Smooth muscle cell (in vitro differentiated cells): ENCODE measurements at regions not wholly inside any gene's neighbourhood (a gene's known extent, or its start where the extent isn't known, plus 50 kb on each side); places are given as distances from the start of the nearest gene placed in this dataset.
A peak's percentile ranks its signal among the peaks of the same experiment; 100 is the strongest.

Source experiments
- DNase-seq: peaks from one replicate; lab custom pipeline; 2025; ENCODE audit not compliant: unreplicated experiment; lab: John Stamatoyannopoulos, UW
- H2AFZ ChIP-seq: fragments of 200-600 bp; sonication (generic); 2 replicates; pipeline ENCODE4 v1.6.0; 2016; ENCODE audit warnings: antibody characterized with exemption, low read depth, mild to moderate bottlenecking
- H3F3A ChIP-seq: fragments of 200-600 bp; sonication (generic); 2 replicates; pipeline ENCODE4 v1.6.0; 2017; ENCODE audit warnings: antibody characterized with exemption, low read depth
- H3K27ac ChIP-seq: fragments of 200-600 bp; sonication (generic); 2 replicates; pipeline ENCODE4 v1.5.1; 2016; ENCODE audit warnings: low read depth, mild to moderate bottlenecking
- H3K27me3 ChIP-seq: fragments of 200-600 bp; sonication (generic); 2 replicates; pipeline ENCODE4 v1.6.1; 2016; ENCODE audit warnings: low read depth, mild to moderate bottlenecking
- H3K36me3 ChIP-seq: fragments of 200-600 bp; sonication (generic); 2 replicates; pipeline ENCODE4 v1.5.1; 2016; ENCODE audit warnings: low read depth
- H3K4me1 ChIP-seq: fragments of 200-600 bp; sonication (generic); 2 replicates; pipeline ENCODE4 v1.5.1; 2016; ENCODE audit warnings: low read depth
- H3K4me2 ChIP-seq: fragments of 200-600 bp; sonication (generic); 2 replicates; pipeline ENCODE4 v1.6.0; 2016; ENCODE audit warnings: mild to moderate bottlenecking
- H3K4me3 ChIP-seq: fragments of 200-600 bp; sonication (generic); 2 replicates; pipeline ENCODE4 v1.5.1; 2016; ENCODE audit warnings: mild to moderate bottlenecking
- H3K79me2 ChIP-seq: fragments of 200-600 bp; sonication (generic); 2 replicates; pipeline ENCODE4 v1.6.0; 2016; ENCODE audit warnings: low read depth, mild to moderate bottlenecking
- H3K9ac ChIP-seq: fragments of 200-600 bp; sonication (generic); 2 replicates; pipeline ENCODE4 v1.6.0; 2016; ENCODE audit warnings: low read depth
- H3K9me3 ChIP-seq: fragments of 200-600 bp; sonication (generic); replicated peaks from 2 replicates; pipeline ENCODE4 v1.5.1; 2016; ENCODE audit warnings: low read depth
- H4K20me1 ChIP-seq: fragments of 200-600 bp; sonication (generic); 2 replicates; pipeline ENCODE4 v1.6.0; 2016; ENCODE audit warnings: low read depth
- WGBS: methylation state at CpG from one replicate; pipeline ENCODE4 v1.1.7; 2016; ENCODE audit warnings: low lambda C conversion rate; 5-methylcytosine and 5-hydroxymethylcytosine counted together
- TF ChIP-seq, protein P1 (sequence below): fragments of 200-600 bp; sonication (generic); IDR thresholded peaks from 2 replicates; pipeline ENCODE4 v1.5.1; 2017; ENCODE audit warnings: borderline replicate concordance, mild to moderate bottlenecking, antibody characterized with exemption; ENCODE audit not compliant: insufficient read depth, poor library complexity, severe bottlenecking

- WGBS, result 63% methylated on average over 2 of the region's 2 CpGs
- no peak overlapping the region for H3K9ac ChIP-seq
- TF ChIP-seq, protein P1, sequence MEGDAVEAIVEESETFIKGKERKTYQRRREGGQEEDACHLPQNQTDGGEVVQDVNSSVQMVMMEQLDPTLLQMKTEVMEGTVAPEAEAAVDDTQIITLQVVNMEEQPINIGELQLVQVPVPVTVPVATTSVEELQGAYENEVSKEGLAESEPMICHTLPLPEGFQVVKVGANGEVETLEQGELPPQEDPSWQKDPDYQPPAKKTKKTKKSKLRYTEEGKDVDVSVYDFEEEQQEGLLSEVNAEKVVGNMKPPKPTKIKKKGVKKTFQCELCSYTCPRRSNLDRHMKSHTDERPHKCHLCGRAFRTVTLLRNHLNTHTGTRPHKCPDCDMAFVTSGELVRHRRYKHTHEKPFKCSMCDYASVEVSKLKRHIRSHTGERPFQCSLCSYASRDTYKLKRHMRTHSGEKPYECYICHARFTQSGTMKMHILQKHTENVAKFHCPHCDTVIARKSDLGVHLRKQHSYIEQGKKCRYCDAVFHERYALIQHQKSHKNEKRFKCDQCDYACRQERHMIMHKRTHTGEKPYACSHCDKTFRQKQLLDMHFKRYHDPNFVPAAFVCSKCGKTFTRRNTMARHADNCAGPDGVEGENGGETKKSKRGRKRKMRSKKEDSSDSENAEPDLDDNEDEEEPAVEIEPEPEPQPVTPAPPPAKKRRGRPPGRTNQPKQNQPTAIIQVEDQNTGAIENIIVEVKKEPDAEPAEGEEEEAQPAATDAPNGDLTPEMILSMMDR, result no peak
- H3K4me1 ChIP-seq, result no peaks in the 10 kb centered on the region
- no peaks in the 10 kb centered on the region for H3K79me2 ChIP-seq
- H3K27ac ChIP-seq, result peak overlapping the region; percentile 80
- H4K20me1 ChIP-seq, result no peaks in the 10 kb centered on the region
- no peaks in the 10 kb centered on the region for H3K27me3 ChIP-seq
- H3K4me2 ChIP-seq, result no peak overlapping the region
- no peak for DNase-seq
- H3K9me3 ChIP-seq, result no peaks in the 10 kb centered on the region
- no peak overlapping the region for H3K4me3 ChIP-seq
- no peaks in the 10 kb centered on the region for H3F3A ChIP-seq
- H3K36me3 ChIP-seq, result no peaks in the 10 kb centered on the region
- H2AFZ ChIP-seq, result no peak overlapping the region
Observed at GRCh38 chr9:26375448-26375847, 517.2 kb downstream of the CAAP1 start.

- WGBS, result 92% methylated on average over 2 of the region's 2 CpGs
- no peak overlapping the region for H3K9ac ChIP-seq
- H2AFZ ChIP-seq, result no peak overlapping the region
- H3K79me2 ChIP-seq, result no peaks in the 10 kb centered on the region
- H3K4me2 ChIP-seq, result no peak overlapping the region
- no peaks in the 10 kb centered on the region for H3K27me3 ChIP-seq
- no peaks in the 10 kb centered on the region for H4K20me1 ChIP-seq
- H3K9me3 ChIP-seq, result no peaks in the 10 kb centered on the region
- H3K27ac ChIP-seq, result no peak overlapping the region
- no peak overlapping the region for H3K4me3 ChIP-seq
- DNase-seq, result no peak
- TF ChIP-seq, protein P1, result no peak
- no peaks in the 10 kb centered on the region for H3F3A ChIP-seq
- no peaks in the 10 kb centered on the region for H3K36me3 ChIP-seq
- no peaks in the 10 kb centered on the region for H3K4me1 ChIP-seq
Observed at GRCh38 chr9:26373616-26374015, 519.0 kb downstream of the CAAP1 start.

- Histone ChIP-seq H3K27ac (no peak overlapping the region), H4K20me1 (no peaks in the 10 kb centered on the region), H3K4me2 (no peak overlapping the region), H3K9me3 (no peaks in the 10 kb centered on the region), H3K4me3 (no peak overlapping the region), H3K79me2 (no peaks in the 10 kb centered on the region), H3K27me3 (no peaks in the 10 kb centered on the region), H2AFZ (no peak overlapping the region), H3K36me3 (no peaks in the 10 kb centered on the region), H3F3A (no peaks in the 10 kb centered on the region), H3K4me1 (no peaks in the 10 kb centered on the region), H3K9ac (no peak overlapping the region)
- TF ChIP-seq, protein P1, result no peak
- 86% methylated on average over 1 of the region's 1 CpG for WGBS
- no peak for DNase-seq
Observed at GRCh38 chr9:26371236-26371635, 521.4 kb downstream of the CAAP1 start.

DNA sequence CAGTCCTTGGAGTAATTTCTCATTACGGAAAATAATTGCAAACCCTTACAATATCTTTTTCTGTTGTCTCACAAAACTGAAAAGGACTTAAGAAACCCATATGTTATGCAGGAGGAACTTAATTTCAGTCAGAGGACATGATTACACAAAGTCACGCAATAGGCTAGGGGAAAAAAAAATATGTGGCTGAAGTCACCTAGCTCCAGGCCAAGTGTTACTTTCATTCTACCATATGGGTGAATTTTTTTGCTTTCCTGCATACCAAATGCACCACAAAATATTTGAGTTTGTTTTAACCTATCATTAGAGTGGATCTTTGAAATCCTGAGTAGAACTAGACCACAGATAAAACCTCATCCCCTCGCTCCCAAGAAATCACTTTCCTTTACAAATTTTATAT, 523.5 kb downstream of the CAAP1 start:
- H3K79me2 ChIP-seq, result no peaks in the 10 kb centered on the region
- TF ChIP-seq, protein P1, result no peak
- H3K27me3 ChIP-seq, result no peaks in the 10 kb centered on the region
- no peaks in the 10 kb centered on the region for H3K36me3 ChIP-seq
- H3K9me3 ChIP-seq, result no peaks in the 10 kb centered on the region
- H3K27ac ChIP-seq, result peak overlapping the region; percentile 72
- H3K4me3 ChIP-seq, result no peak overlapping the region
- no peak for DNase-seq
- WGBS, result 69% methylated on average over 3 of the region's 3 CpGs
- no peaks in the 10 kb centered on the region for H4K20me1 ChIP-seq
- no peaks in the 10 kb centered on the region for H3F3A ChIP-seq
- no peaks in the 10 kb centered on the region for H3K4me1 ChIP-seq
- peak overlapping the region; percentile 27 for H3K9ac ChIP-seq
- H3K4me2 ChIP-seq, result no peak overlapping the region
- no peak overlapping the region for H2AFZ ChIP-seq
